ENCODE measurements at regions not wholly inside any gene's neighbourhood (a gene's known extent, or its start where the extent isn't known, plus 50 kb on each side); places are given as distances from the start of the nearest gene placed in this dataset.

DNA sequence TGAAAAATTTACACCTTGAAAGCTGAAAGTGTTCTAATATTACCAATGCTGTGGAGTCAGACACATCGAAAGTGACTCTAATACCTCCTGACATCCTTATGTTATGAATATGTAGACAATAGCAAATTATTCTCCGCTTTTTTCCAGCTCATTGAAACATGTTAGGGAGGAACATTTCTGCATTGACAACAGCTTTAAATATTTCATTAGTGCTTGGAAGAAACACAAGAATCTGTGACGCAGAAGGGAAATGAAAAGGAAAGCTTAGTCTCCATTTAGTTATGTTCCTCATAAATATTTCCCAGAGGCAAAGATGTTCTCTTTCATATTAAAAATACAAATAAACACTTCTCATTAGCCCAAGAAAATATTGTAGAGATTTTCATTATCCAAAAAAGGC lies 55.8 kb upstream of the CD99 start:
- TF ChIP-seq POLR2A (IDR thresholded peaks at IDR 0.05; ENCODE audit: low read length) (no peak), GATA1 (IDR thresholded peaks at IDR 0.05; ENCODE audit: low read depth, low read length) (no peak)
